GM21381 (cell line): ENCODE measurements at regions not wholly inside any gene's neighbourhood (a gene's known extent, or its start where the extent isn't known, plus 50 kb on each side); places are given as distances from the start of the nearest gene placed in this dataset.

Experiments used
- ATAC-seq: cut with Tn5 transposase; IDR thresholded peaks from one replicate; pipeline ENCODE4 v1.9.1; 2021; ENCODE audit warnings: mild to moderate bottlenecking, moderate library complexity; ENCODE audit not compliant: unreplicated experiment

- no peak for ATAC-seq
Observed at GRCh38 chr5:87885758-87886157, 382.9 kb downstream of the TMEM161B start.

GRCh38 chr5:87877495-87877894 is 391.1 kb downstream of the TMEM161B start:
- ATAC-seq, result no peak

GRCh38 chr5:87877023-87877422 is 391.6 kb downstream of the TMEM161B start:
- ATAC-seq, result no peak

GRCh38 chr5:87876616-87877015 is 392.0 kb downstream of the TMEM161B start:
- ATAC-seq, result no peak

GRCh38 chr5:87872986-87873385 is 395.7 kb downstream of the TMEM161B start:
- ATAC-seq, result no peak

- no peak for ATAC-seq
Observed at GRCh38 chr5:87868792-87869191, 399.9 kb downstream of the TMEM161B start.

- no peak for ATAC-seq
Observed at GRCh38 chr5:87867281-87867680, 401.4 kb downstream of the TMEM161B start.

GRCh38 chr5:87853541-87853940 is 415.1 kb downstream of the TMEM161B start:
- no peak for ATAC-seq

- ATAC-seq, result no peak
Observed at GRCh38 chr5:87851603-87852002, 417.0 kb downstream of the TMEM161B start.

- ATAC-seq, result no peak
Observed at GRCh38 chr5:87850843-87851242, 417.8 kb downstream of the TMEM161B start.

GRCh38 chr5:87845734-87846133 is 422.9 kb downstream of the TMEM161B start:
- ATAC-seq, result no peak

GRCh38 chr5:87844866-87845265 is 423.8 kb downstream of the TMEM161B start:
- no peak for ATAC-seq

GRCh38 chr5:87844449-87844848 is 424.2 kb downstream of the TMEM161B start:
- ATAC-seq, result no peak

GRCh38 chr5:87836696-87837095 is 424.0 kb upstream of the CCNH start:
- no peak for ATAC-seq

- no peak for ATAC-seq
Observed at GRCh38 chr5:87831499-87831898, 418.8 kb upstream of the CCNH start.

GRCh38 chr5:87829217-87829551 is 416.5 kb upstream of the CCNH start:
- no peak for ATAC-seq

- no peak for ATAC-seq
Observed at GRCh38 chr5:87828545-87829216, 416.0 kb upstream of the CCNH start.

- no peak for ATAC-seq
Observed at GRCh38 chr5:87827539-87827938, 414.8 kb upstream of the CCNH start.

- no peak for ATAC-seq
Observed at GRCh38 chr5:87826507-87826906, 413.8 kb upstream of the CCNH start.

- ATAC-seq, result no peak
Observed at GRCh38 chr5:87825583-87825982, 412.9 kb upstream of the CCNH start.

- no peak for ATAC-seq
Observed at GRCh38 chr5:87807783-87808182, 395.1 kb upstream of the CCNH start.

GRCh38 chr5:87803352-87803751 is 390.6 kb upstream of the CCNH start:
- ATAC-seq, result no peak

GRCh38 chr5:87791869-87792268 is 379.1 kb upstream of the CCNH start:
- no peak for ATAC-seq
